ENCODE measurements at regions not wholly inside any gene's neighbourhood (a gene's known extent, or its start where the extent isn't known, plus 50 kb on each side); places are given as distances from the start of the nearest gene placed in this dataset.
"Not testable (repeated sequence)": the region's sequence is repeated elsewhere in the genome, so short reads cannot be mapped to it uniquely, and the experiment has no call there.

DNA sequence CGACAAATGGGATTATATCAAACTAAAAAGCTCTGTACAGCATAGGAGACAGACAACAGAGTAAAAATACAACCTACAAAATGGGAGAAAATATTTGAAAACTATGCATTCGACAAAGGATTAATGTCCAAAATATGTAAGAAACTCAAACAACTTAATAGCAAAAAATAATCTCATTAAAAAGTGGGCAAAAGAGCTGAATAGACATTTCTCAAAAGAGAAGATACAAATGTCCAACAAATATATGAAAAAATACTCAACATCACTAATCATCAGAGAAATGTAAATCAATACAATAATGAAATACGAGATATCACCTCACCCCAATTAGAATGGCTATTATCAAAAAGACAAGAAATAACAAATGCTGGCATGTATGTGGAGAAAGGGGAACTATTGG is 272.9 kb downstream of the KLHL13 start:
- no peak for DNase-seq

DNA sequence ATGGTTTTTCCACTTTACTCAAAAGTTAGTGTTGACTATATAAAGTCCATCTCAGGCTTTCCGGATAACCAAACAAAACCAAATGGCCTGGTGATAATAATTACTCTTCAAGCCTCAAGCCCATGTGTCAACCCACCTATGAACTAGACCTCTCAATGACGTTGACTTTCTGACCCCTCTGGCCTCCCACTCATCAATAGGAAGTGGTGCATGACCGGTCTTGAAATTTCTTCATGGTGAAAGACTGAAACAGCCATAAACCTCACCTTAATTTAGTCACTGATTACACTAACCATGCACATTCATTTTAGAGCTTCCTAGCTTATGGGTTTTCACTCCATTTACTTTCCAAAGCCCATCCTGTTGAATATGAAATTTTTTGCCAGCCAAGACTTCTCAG is 276.0 kb downstream of the KLHL13 start:
- DNase-seq = no peak

DNA sequence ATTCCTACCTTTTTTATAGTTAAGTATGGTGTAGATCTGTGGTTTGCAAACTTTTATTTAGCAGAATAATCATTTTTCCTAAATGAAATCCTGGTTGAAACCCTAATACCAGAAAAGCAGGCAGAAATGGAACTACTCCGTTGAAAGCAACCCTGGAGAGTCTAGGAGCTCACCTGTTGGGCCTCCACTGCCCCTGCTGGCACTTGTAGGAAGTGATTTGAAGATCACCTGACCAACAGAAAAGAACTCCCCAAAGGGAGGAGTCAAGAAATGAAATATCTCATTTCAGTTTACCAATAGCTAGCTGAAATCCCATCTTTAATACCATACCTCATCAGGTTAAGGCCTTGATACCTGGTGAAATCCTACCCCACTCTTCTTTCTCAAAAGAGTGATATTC is 277.1 kb downstream of the KLHL13 start:
- peak; percentile 2 for DNase-seq

DNA sequence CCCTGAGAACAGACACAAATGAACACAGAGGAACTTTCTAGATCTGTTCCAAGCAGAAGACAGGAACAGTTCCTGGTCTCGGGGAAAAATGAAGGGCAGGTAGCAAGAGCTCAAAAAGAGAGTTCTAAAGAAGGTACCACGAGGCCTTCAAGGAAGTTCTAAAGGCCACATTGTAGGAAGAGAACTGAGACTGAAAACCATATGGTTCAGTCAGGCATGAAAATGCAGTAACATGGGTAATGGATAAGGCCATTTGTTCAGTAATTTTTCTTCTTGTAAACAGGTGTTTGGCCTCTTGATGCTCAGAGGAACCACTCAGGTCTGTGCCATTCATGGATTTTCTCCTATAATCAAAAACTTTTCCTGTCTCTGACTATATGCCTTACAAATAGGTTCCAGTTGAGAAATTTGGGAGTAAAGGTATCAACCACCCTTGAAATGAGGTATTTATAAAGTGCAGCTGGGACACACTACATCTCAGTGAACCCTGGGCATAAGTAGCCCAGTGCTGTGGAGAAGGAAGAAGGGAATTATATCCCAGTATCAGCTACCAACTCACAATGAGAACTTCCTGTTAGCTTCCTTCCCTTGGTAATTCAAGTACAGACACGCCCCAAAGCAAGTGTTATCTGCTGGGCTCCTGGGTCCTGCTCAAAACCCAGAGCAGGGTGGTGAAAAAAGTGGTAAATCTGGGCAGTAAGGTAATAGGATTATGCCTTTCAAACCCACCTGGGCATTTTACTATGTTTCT is 277.9 kb downstream of the KLHL13 start:
- DNase-seq = no peak

DNA sequence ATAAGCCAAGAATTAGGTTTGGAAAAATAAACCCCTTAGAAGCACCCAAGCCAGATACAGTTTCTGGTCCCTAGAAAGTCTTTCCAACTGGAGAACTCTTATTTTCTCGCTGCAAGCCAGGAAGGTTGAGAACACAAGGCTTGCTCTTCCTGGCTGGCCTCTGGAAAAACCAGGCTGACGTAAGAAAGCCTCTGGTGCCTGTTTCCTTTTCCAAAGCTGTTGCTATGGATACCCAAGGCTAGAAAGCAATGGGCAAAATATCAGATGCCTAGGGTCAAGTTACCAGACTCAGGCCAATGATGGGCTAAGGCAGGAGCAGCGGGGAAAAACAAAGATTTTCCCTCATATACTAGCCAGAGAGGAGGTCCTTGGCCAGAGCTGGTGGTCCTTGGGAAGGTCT is 281.6 kb downstream of the KLHL13 start:
- no peak for DNase-seq

DNA sequence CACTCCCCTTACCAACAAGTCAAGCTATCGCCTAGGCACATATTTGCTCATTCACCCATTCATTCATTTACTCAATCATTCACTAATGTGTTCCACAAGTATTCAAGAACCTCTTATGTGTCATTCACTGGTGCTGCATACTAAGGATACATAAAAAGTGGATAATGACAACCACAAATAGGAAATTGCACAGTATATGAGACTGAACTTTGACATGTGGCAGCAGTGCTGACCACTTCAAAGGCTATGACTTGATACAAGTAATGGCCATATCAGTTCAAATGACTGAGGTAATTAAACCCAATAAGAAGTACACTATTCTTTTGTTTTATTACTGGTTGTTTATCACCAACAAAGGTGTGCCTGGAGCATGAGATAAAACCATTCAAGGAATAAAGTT is 282.5 kb downstream of the KLHL13 start:
- no peak for DNase-seq

DNA sequence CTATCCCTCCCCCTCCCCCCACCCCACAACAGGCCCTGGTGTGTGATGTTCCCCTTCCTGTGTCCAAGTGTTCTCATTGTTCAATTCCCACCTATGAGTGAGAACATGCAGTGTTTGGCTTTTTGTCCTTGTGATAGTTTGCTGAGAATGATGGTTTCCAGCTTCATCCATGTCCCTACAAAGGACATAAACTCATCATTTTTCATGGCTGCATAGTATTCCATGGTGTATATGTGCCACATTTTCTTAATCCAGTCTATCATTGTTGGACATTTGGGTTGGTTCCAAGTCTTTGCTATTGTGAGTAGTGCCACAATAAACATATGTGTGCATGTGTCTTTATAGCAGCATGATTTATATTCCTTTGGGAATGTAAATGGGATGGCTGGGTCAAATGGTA is 295.1 kb downstream of the KLHL13 start:
- not testable (repeated sequence) for DNase-seq

DNA sequence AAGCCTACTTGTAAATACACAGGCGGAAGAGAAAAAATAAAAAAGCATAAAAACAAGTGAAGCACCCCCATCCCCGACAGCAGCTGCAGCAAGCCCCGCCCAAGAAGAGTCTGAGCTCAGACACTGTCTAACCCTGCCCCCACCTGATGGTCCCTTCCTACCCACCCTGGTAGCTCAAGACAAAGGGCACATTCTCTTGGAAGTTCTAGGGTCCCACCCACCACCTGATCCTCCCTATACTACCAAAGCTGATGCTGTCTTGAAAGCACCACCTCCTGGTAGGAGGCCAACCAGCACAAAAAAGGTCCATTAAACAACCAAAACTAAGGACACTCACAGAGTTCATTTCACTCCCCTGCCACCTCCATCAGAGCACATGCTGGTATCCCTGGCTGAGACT is 308.2 kb downstream of the KLHL13 start:
- DNase-seq = no peak

DNA sequence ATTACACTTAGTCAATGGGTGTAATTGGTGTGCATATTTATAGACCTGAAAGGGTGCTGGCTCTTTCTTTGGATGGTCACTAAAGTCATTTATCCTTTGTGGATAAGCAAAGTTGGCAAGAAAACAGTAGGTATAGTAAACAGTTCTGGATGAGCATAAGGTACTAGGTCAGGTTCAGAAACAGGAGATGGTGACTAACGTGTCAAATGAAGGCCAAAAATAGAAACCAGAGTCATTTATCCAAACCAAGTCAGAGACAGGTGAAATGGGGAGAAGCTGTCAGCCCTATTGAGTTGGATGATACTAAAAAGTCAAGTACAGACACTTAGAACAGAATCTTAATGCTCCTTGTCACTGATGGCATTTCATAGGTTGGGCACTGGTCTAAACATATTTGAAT is 313.1 kb downstream of the KLHL13 start:
- no peak for DNase-seq

DNA sequence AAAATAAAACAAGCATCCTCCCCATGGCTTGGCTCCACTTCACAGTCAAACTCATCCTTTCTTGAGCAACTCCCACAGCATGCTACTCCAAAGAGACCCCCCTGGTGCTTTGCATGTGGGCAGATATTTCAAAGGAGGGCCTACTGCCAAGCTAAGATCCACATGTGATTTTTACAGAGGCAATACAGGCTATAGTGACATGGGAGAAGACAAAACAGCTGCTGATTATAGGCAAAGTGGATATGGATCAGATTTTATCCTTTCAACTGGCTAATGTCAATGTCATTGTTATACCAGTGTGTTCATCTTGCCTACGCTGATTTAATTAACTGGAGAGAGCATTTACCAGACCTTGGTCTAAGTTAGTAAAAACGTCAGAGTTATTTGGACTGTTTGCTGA is 328.3 kb downstream of the KLHL13 start:
- no peak for DNase-seq

DNA sequence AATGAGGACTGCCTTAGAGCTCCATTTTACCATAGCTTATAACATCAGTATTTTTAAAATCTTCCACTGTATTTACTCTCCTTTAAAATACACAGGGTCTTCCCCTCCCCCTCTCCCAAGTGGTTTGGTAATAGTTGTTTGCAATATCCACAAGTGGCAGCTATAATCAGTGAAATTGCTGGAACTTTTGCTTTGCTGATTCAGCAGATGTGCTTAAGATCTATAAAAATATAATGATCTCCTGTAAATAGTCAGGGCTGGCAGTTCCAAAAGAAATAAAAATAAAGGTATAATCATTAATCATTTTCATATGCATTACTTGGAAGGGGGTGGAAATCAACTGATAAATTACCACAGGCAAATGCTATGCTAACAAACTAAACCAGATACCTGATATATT is 345.2 kb downstream of the KLHL13 start:
- DNase-seq = no peak

DNA sequence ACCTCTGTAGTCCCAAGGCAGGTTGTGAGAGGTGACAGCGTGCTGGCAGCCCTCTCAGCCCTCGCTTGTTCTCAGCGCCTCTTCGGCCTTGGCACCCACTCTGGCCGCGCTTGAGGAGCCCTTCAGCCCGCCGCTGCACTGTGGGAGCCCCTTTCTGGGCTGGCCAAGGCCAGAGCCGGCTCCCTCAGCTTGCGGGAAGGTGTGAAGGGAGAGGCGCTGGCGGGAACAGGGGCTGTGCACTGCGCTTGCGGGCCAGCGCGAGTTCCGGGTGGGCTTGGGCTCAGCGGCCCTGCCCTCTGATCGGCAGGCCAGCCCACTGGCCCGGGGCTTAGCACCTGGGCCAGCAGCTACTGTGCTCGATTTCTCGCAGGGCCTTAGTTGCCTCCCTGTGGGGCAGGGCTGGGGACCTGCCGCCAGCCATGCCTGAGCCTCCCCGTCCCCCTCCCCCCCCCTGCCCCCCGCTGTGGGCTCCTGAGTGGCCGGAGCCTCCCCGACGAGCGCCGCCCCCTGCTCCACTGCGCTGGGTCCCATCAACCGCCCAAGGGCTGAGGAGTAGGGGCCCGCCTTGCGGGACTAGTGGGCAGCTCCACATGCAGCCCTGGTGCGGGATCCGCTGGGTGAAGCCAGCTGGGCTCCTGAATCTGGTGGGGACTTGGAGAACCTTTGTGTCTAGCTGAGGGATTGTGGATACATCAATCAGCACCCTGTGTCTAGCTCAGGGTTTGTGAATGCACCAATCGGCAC is 347.6 kb downstream of the KLHL13 start:
- DNase-seq = no peak

DNA sequence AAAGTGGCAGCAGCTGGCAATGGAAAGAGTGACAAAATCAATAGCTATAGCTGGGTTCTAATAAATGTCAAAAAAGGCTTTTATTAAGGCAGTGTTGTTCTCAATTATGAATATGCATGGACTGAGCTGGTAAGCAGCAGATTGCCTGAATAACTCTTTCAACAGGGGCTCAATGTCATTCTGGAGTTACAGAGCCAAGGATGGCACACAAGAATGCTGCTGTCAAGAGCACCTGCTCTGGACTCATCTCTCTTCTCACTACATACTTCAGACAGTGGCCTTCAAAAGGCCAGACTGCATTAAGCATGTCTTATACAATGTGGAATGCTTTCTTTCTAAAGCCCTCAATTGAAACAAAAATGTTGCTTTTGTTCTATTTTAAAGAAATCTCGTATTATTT is 351.4 kb downstream of the KLHL13 start:
- no peak for DNase-seq

DNA sequence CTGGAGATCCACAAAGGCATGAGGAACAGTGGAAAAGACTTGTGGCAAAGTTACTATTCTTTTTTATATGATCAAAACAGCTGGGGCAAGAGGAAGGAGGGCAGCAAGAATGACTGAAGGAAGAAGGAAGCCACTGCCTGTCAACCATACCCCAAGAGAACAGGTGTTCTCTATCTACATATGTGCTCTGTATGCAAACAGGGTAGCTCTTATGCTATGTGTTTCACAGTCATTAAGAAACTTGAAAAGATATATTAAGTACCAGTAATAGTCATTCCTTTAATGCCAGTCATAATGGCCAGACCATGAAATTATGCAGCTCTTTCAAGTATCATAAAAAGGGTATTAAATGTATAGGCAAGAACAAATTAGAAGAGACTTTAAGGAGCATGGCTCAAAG is 363.9 kb downstream of the KLHL13 start:
- DNase-seq = no peak

DNA sequence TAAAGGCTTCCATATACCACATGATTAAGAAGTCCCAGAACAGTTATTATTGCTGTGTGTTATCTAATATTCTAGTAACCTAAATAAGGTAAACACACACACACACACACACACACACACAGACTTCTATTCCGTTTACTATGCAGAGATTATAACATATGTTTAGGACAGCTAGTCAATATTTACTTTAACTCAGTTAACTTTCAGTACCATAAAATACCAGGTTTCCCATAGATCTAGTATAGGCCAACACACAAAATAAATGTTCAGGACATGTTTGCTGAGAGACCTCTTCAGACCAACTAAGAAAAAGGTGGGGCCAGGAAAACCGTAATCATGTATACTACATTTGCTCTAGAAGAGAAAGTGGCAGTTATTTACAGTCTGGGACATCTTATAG is 365.5 kb downstream of the KLHL13 start:
- DNase-seq = no peak

DNA sequence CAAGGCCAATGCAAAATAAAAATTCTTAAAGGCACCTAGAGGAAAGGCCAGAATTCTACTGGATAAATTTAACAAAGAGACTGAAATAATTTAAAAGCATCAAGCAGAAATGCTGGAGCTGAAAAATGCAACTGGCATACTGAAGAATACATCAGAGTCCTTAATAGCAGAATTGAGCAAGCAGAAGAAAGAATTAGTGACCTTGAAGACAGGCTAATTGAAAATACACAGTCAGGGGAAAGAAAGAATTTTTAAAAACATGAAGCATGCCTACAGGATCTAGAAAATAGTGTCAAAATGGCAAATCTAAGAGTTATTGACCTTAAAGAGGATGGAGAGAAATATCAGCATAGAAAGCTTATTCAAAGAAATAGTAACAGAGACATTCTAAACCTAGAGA is 371.7 kb downstream of the KLHL13 start:
- DNase-seq = no peak

DNA sequence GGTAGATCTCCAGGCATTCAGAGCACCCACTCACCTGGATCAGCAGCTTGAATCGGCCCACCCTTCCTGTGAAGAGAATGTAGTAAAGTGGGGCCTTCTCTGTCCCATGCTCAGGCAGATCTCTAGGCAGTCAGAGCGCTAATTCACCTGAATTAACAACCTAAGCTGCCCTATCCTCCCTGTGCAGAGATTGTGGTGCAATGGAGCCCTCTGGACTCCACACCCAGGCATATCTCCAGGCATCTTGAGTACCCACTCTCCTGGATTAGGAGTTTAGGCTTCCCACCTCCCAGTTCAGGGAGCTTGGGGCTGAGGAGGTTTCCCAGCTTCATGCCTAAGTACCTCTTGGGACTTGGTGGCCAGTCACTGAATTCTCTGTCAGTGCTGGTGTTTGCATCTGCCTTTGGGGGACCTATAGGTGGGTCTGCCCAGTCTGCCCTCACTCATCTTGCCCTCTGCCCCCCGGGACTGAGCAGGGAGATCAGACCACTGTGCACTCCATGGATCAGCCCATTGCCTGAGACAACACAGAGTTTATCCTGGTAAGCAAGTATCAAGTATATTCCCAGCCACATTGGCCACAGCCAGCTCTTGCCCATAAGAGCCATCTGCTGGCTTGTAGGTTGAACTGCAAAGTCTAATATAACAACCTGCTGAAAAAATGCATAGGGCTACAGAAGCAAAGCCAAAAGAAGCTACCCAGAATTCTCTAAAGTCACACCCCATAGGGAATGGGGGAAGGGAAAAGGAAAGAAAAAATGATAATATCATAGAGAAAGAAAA is 372.9 kb downstream of the KLHL13 start:
- DNase-seq = no peak

DNA sequence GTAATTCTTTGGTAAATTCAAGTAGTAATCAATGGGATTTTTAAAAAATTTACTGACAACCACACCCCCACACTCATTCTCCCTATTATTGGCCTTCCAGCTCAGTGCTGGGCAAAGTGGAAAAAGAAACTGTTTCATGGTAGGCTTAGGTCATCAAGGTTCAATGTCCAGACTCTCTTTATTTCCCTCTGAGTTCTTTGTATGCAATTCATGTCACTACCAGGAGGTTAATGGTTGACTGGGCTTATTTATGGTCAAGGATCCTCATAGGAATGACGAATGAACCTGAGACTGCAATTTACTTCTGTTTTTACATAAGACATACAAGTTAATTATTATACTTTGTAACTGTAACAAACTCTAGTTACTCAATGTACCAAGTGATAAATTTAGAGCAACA is 403.2 kb downstream of the KLHL13 start:
- no peak for DNase-seq

DNA sequence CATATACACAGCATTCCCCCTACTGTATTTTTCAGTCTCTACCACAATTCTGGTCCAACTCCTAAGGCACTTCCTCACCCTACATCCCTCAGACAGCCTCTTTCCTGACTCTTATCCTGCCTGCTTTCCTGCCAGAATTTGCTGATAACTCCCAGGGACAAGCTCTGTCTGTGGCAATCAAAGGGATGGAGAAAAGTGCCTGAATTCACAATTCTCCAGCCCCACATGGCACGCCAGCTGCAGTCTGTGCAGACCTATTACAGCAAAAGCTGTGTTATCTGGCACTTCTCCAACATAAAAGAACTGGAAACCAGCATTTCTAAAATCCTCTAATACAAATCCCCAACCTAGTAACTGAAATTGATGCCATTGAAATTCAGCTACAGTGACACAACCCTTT is 404.8 kb downstream of the KLHL13 start:
- DNase-seq = no peak

DNA sequence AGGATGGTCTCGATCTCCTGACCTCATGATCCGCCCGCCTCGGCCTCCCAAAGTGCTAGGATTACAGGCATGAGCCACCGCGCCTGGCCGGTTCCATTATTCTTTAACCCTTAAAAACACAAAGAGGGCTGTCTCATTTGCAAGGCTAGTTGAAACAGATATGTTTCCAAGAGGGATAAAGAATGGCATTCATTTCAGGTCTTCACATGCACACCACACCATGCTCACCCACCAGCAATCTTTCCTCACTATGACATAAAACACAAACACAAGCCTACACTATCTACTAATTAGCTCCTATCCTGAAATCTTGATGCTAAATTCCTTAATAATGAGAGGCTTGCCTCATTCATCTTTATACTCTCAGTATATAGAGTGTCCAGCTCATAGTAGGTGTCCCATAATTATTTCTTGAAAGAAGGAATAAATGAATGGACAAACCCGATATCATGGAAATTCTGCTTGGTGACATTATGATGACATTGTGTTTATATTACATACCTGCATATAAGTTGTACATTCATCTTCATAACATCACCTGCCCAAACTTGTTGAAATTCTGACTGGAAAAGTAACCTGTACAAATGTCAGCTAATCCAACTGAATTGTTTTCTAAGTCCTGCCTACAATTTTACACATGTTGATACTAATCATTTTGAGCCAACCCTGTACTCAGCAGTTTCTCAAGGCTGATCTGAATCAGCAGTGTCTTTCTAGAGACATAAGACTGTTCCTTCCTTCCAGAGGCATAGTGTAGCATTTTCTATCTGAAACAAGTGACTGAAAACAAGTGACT is 408.5 kb downstream of the KLHL13 start:
- DNase-seq = no peak

DNA sequence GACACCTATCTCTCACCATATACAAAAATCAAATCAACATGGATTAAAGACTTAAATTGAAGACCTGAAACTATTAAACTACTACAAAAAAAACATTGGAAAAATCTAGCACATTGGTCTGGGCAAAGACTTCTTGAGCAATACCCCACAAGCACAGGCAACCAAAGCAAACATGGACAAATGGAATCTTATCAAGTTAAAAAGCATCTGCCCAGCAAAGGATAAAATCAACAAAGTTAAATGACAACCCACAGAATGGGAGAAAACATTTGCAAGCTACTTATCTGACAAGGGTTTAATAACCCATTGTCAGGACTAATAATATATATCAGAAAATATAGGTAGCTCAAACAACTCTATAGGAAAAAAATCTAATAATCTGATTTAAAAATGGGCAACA is 415.6 kb downstream of the KLHL13 start:
- DNase-seq = no peak

DNA sequence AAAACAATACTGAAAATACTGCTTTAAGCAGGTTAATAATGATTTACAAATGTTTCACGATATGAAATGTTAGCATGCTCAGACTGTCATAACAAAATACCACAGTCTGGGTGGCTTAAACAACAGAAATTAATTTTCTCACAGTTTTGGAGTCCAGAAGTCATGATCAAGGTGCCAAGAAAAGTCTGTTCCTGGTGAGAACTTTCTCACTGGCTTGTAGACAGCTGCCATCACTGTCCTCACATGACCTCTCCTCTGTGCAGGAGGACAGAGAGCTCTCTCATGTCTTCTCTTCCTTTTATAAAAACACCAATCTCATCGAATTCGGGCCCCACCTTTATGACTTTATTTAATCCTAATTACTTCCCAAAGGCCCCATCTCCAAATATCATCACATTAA is 426.7 kb downstream of the KLHL13 start:
- DNase-seq = no peak

DNA sequence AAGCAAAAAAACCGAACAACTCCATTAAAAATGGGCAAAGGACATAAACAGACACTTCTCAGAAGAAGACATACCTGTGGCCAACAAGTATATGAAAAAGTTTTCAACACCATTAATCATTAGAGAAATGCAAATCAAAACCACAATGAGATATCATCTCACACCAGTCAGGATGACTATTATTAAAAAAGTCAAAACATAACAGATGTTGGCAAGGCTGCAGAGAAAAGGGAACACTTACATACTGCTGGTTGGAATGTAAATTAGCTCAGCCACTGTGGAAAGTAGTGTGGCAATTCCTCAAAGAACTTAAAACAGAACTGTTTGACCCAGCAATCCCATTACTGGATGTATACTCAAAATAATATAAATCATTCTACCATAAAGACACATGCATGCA is 436.3 kb downstream of the KLHL13 start:
- no peak for DNase-seq
